ENCODE measurements at regions not wholly inside any gene's neighbourhood (a gene's known extent, or its start where the extent isn't known, plus 50 kb on each side); places are given as distances from the start of the nearest gene placed in this dataset.

DNA sequence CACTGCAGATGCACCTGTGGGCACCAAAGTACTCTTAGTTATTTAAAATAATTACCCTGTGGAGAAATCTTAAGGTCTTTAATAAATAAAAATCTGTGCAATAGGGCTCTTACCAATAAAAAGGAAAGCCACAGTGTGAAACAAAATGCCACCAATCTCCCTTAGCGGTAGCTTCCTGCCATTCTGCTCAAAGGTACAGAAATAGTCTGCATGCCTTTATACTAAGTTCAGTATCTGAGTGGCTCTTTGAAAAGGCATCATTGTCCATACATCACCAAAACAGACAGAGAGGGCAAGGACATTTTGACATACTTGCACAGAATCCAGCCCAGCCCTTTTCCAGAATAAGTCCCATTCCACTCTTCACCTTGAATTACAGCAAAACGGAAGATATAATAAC is 161.0 kb downstream of the KLF12 start:
- no peak for TF ChIP-seq CTCF (IDR thresholded peaks at IDR 0.05; ENCODE audit: extremely low read depth, insufficient read depth, missing control alignments)
- DNase-seq (ENCODE audit: low spot score) = no peak
- in situ Hi-C loops (cut with MboI; ENCODE audit: low pct_unique_long_range_greater_than_20kb, low sequenced_read_pairs, unreplicated experiment) = no loop called here

GRCh38 chr13:73972545-73972944 is 161.7 kb downstream of the KLF12 start:
- in situ Hi-C loops (cut with MboI; ENCODE audit: low pct_unique_long_range_greater_than_20kb, low sequenced_read_pairs, unreplicated experiment) = no loop called here
- TF ChIP-seq CTCF (IDR thresholded peaks at IDR 0.05; ENCODE audit: extremely low read depth, insufficient read depth, missing control alignments) = no peak
- no peak for DNase-seq (ENCODE audit: low spot score)

DNA sequence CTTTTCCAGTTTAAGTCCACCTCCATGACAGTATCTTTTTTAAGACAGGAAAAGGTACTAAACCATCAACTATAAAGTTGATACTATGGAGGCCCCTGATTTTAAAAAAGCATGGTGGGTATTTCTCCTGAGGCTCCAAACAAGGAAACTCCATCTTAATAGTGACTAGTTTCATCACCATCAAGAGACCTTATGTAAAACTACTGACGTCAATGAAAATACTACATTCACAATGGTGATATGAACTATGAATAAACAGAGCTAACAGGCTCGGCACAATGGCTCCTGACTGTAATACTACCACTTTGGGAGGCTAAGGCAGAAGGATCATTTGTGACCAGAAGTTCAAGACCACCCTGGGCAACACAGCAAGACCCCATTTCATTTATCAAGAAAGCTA is 162.7 kb downstream of the KLF12 start:
- TF ChIP-seq CTCF (IDR thresholded peaks at IDR 0.05; ENCODE audit: extremely low read depth, insufficient read depth, missing control alignments) = no peak
- in situ Hi-C loops (cut with MboI; ENCODE audit: low pct_unique_long_range_greater_than_20kb, low sequenced_read_pairs, unreplicated experiment) = no loop called here
- DNase-seq (ENCODE audit: low spot score) = no peak

DNA sequence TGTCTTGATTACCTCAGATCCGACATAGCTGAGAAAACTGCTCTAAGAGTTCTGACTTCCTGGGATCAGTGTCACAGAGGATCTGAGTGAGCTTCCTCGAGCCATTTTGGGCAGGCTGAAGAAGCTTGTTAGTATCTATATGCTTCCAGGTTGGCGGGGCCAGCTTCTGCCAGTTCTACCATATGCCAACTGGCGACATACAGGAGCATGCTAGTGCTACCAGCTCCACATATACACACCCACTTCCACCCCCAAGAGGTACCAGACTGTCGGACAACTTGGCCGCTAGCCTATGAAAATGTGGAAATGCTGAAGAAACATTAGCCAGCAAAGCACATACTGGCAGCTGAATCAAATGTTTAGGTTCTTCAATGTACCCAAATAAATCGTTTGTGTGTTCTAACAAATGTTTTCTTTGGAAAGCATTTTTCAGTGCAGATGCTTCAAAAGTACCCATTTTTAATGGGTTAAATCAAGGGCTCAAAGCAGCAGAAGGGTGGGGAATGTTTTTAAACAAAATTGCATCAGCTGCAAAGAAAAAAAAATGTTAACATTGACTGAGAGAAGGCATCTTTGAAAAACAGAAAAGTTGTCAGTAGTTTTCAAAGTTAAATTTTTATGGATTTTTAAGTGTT is 163.7 kb downstream of the KLF12 start:
- no peak for TF ChIP-seq CTCF (IDR thresholded peaks at IDR 0.05; ENCODE audit: extremely low read depth, insufficient read depth, missing control alignments)
- in situ Hi-C loops (cut with MboI; ENCODE audit: low pct_unique_long_range_greater_than_20kb, low sequenced_read_pairs, unreplicated experiment) = no loop called here
- DNase-seq (ENCODE audit: low spot score) = no peak

DNA sequence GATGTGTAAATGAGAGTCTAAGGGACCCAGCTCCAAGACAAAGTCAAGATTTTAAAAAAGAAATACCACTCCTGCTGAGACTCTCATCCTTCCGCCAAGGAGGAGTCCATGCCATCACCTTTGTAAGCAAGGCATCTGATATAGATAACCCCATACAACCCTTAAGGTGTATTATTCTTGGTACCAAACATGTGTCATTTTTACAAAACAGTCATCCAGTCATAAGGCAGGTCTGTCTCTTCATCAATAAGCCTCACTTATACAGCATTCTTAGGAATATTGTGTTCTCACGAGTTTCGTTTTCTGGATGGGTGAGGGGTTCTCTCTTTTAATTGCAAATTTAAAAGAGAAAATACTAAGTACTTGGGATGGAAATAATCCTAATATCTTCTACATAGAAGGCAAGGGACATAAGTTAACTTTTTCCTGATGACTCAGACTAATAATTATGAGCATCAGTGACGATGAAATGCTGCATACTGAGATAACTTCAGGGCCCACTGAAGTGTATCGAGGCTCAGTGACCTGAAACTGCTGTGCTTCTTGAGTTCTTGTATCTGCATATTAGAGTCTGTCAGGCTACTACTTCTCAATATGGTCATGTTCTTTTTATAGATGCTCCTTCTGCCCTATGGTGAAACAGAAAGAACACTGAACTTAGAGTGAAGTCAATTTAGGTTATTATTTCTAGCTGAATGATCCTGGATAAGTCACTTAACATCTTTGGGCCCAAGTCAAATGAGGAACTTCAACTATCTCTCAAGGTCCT is 166.6 kb downstream of the KLF12 start:
- in situ Hi-C loops (cut with MboI; ENCODE audit: low pct_unique_long_range_greater_than_20kb, low sequenced_read_pairs, unreplicated experiment) = no loop called here
- peak; percentile 48 for DNase-seq (ENCODE audit: low spot score)
- no peak for TF ChIP-seq CTCF (IDR thresholded peaks at IDR 0.05; ENCODE audit: extremely low read depth, insufficient read depth, missing control alignments)

GRCh38 chr13:73966331-73966730 is 167.9 kb downstream of the KLF12 start:
- in situ Hi-C loops (cut with MboI; ENCODE audit: low pct_unique_long_range_greater_than_20kb, low sequenced_read_pairs, unreplicated experiment) = no loop called here
- no peak for DNase-seq (ENCODE audit: low spot score)
- TF ChIP-seq CTCF (IDR thresholded peaks at IDR 0.05; ENCODE audit: extremely low read depth, insufficient read depth, missing control alignments) = no peak
